Ascending aorta (tissue), 2 donors: ENCODE measurements at regions not wholly inside any gene's neighbourhood (a gene's known extent, or its start where the extent isn't known, plus 50 kb on each side); places are given as distances from the start of the nearest gene placed in this dataset.
A peak's percentile ranks its signal among the peaks of the same experiment; 100 is the strongest.

Source experiments
- DNase-seq, 2 donors: peaks; one replicate each; pipeline ENCODE4 v3.0.0-alpha.2; 2019; ENCODE audit warnings: low spot score in 2 of 2
- H3K27ac ChIP-seq, 2 donors: fragments of 200-600 bp; sonication (generic); one replicate each; pipeline ENCODE4 v1.5.1; 2016 to 2017; ENCODE audit warnings: mild to moderate bottlenecking in 1 of 2
- H3K27me3 ChIP-seq: fragments of 200-600 bp; sonication (generic); one replicate; pipeline ENCODE4 v1.5.1; 2017
- H3K36me3 ChIP-seq, 2 donors: fragments of 200-600 bp; sonication (generic); one replicate each; pipeline ENCODE4 v1.5.1; 2016
- H3K4me1 ChIP-seq, 2 donors: fragments of 200-600 bp; sonication (generic); one replicate each; pipeline ENCODE4 v1.5.1; 2016 to 2017; ENCODE audit warnings: mild to moderate bottlenecking in 1 of 2
- H3K4me3 ChIP-seq, 2 donors: fragments of 200-600 bp; sonication (generic); one replicate each; pipeline ENCODE4 v1.5.1; 2016 to 2017; ENCODE audit warnings: mild to moderate bottlenecking in 1 of 2
- H3K9me3 ChIP-seq, 2 donors: fragments of 200-600 bp; sonication (generic); one replicate each; pipeline ENCODE4 v1.5.1; 2016
- CTCF ChIP-seq, 3 experiments: fragments of 200-600 bp in 2 of 3; fragments of 450-650 bp in 1 of 3; sonication (generic) in 2 of 3; IDR thresholded peaks; one replicate each; pipeline ENCODE4 v1.5.1; 2016 to 2019; ENCODE audit warnings: antibody characterized with exemption in 3 of 3, mild to moderate bottlenecking in 1 of 3, moderate library complexity in 1 of 3
- intact Hi-C: fragments of 100-400 bp; cut with DNase I; formaldehyde crosslinking; loops from one replicate; pipeline ENCODE4 v1.15.1; 2023

GRCh38 chr10:4081685-4082111 is 296.7 kb upstream of the KLF6 start:
- no peak for TF ChIP-seq CTCF (IDR thresholded peaks at IDR 0.05)
- intact Hi-C loops, result loop anchor here (5.0 kb wide), 1 partner anchor 46 kb away; no protein-coding TSS in a partner anchor
- peak in 1 of 2 donors; percentile 66 for DNase-seq
- H3K27me3 ChIP-seq, result no peaks in the 10 kb centered on the region
- no peaks in the 10 kb centered on the region for H3K9me3 ChIP-seq
- H3K36me3 ChIP-seq, result no peaks in the 10 kb centered on the region
- no peak overlapping the region for H3K4me3 ChIP-seq
- H3K4me1 ChIP-seq, result peaks cover 3 to 23% of the 10 kb centered on the region in 2 donors
- peak overlapping the region; percentile 27 to 64 for H3K27ac ChIP-seq

- Histone ChIP-seq H3K27ac (no peak overlapping the region), H3K4me1 (peaks cover 3 to 23% of the 10 kb centered on the region in 2 donors), H3K4me3 (no peak overlapping the region), H3K27me3 (no peaks in the 10 kb centered on the region), H3K36me3 (no peaks in the 10 kb centered on the region), H3K9me3 (no peaks in the 10 kb centered on the region)
- no peak for TF ChIP-seq CTCF (IDR thresholded peaks at IDR 0.05)
- no peak for DNase-seq
- intact Hi-C loops, result loop anchor here (5.0 kb wide), 1 partner anchor 47 kb away; no protein-coding TSS in a partner anchor
Measured at GRCh38 chr10:4080225-4080805, 295.3 kb upstream of the KLF6 start.

- H3K27ac ChIP-seq, result no peak overlapping the region
- TF ChIP-seq CTCF (IDR thresholded peaks at IDR 0.05), result no peak
- no peak for DNase-seq
- intact Hi-C loops, result loop anchor here (5.0 kb wide), 1 partner anchor 47 kb away; no protein-coding TSS in a partner anchor
- no peaks in the 10 kb centered on the region for H3K9me3 ChIP-seq
- H3K27me3 ChIP-seq, result no peaks in the 10 kb centered on the region
- no peak overlapping the region for H3K4me3 ChIP-seq
- H3K4me1 ChIP-seq, result peaks cover 4 to 28% of the 10 kb centered on the region in 2 donors
- H3K36me3 ChIP-seq, result no peaks in the 10 kb centered on the region
Measured at GRCh38 chr10:4079803-4080202, 294.8 kb upstream of the KLF6 start.

- Histone ChIP-seq H3K4me1 (peaks cover 3 to 34% of the 10 kb centered on the region in 2 donors), H3K4me3 (no peak overlapping the region), H3K27ac (no peak overlapping the region), H3K9me3 (no peaks in the 10 kb centered on the region), H3K36me3 (no peaks in the 10 kb centered on the region), H3K27me3 (no peaks in the 10 kb centered on the region)
- DNase-seq, result no peak
- intact Hi-C loops, result no loop called here
- no peak for TF ChIP-seq CTCF (IDR thresholded peaks at IDR 0.05)
Measured at GRCh38 chr10:4077804-4078203, 292.8 kb upstream of the KLF6 start.

GRCh38 chr10:4076983-4077382 is 292.0 kb upstream of the KLF6 start:
- no peak overlapping the region for H3K27ac ChIP-seq
- intact Hi-C loops, result no loop called here

More at GRCh38 chr10:4076983-4077382, 292.0 kb upstream of the KLF6 start:
- Histone ChIP-seq H3K36me3 (no peaks in the 10 kb centered on the region), H3K4me1 (peaks cover 3 to 32% of the 10 kb centered on the region in 2 donors), H3K9me3 (no peaks in the 10 kb centered on the region), H3K4me3 (no peak overlapping the region), H3K27me3 (no peaks in the 10 kb centered on the region)
- DNase-seq, result no peak
- TF ChIP-seq CTCF (IDR thresholded peaks at IDR 0.05), result no peak
